GM12878 (cell line): ENCODE measurements at regions not wholly inside any gene's neighbourhood (a gene's known extent, or its start where the extent isn't known, plus 50 kb on each side); places are given as distances from the start of the nearest gene placed in this dataset.

Source experiments
- ATAC-seq: fragments of 200-7000 bp; cut with Tn5 transposase; 3 replicates; pipeline ENCODE4 v1.9.1; 2020; ENCODE audit warnings: mild to moderate bottlenecking, moderate library complexity
- BruUV-seq: library from RNA; stranded (reverse); fragments of 400-500 nt; replicated peaks from 2 replicates; lab custom pipeline; 2021; lab: Mats Ljungman, UMichigan
- CTCF ChIA-PET: fragments of 300-600 bp; sonication (Branson Sonifier 250); formaldehyde crosslinking; extraction: SDS; loops from one replicate; lab custom pipeline; 2021; ENCODE audit warnings: inconsistent platforms; lab: Yijun Ruan, JAX
- POLR2A ChIA-PET: fragments of 350-600 bp; formaldehyde crosslinking; extraction: SDS; loops from one replicate; lab custom pipeline; 2021; ENCODE audit warnings: inconsistent platforms; lab: Charles Lee
- RAD21 ChIA-PET: fragments of 300-600 bp; sonication (Branson Sonifier 250); formaldehyde crosslinking; loops from one replicate; lab custom pipeline; 2023; ENCODE audit warnings: antibody characterized with exemption; ENCODE audit not compliant: unreplicated experiment; lab: Charles Lee
- SMC1A ChIA-PET: fragments of 300-600 bp; sonication (Branson Sonifier 250); formaldehyde crosslinking; loops from one replicate; lab custom pipeline; 2023; ENCODE audit not compliant: unreplicated experiment, uncharacterized antibody; lab: Charles Lee
- DNase-seq: peaks from one replicate; pipeline ENCODE4 v3.0.0-alpha.2; 2011; ENCODE audit warnings: low read depth, low spot score
- FAIRE-seq: peaks from 3 replicates; lab custom pipeline; 2011; peaks lifted over from hg19 to GRCh38; lab: Jason Lieb, UNC
- H2AFZ ChIP-seq: 2 replicates; pipeline ENCODE4 v1.6.0; 2011; ENCODE audit warnings: low read depth, low read length, control low read depth; ENCODE audit not compliant: control insufficient read depth
- H3K27ac ChIP-seq: 2 replicates; pipeline ENCODE4 v1.5.1; 2011; ENCODE audit warnings: control low read depth; ENCODE audit not compliant: control insufficient read depth, insufficient read depth
- H3K27me3 ChIP-seq, 2 experiments: replicated peaks in 1 of 2; 2 replicates each; pipeline versions ENCODE4 v1.6.0 to v1.6.1; 2011; ENCODE audit warnings: low read length in 1 of 2; ENCODE audit not compliant: control insufficient read depth in 2 of 2, insufficient read depth in 2 of 2
- H3K36me3 ChIP-seq, 2 experiments: 2 replicates each; pipeline ENCODE4 v1.5.1; 2011; ENCODE audit warnings: low read length in 1 of 2; ENCODE audit not compliant: control insufficient read depth in 2 of 2, insufficient read depth in 2 of 2
- H3K4me1 ChIP-seq: 2 replicates; pipeline ENCODE4 v1.6.1; 2011; ENCODE audit warnings: mild to moderate bottlenecking, low read length, moderate library complexity, mixed read lengths; ENCODE audit not compliant: control insufficient read depth, insufficient read depth
- H3K4me2 ChIP-seq: 2 replicates; pipeline ENCODE4 v1.6.0; 2011; ENCODE audit warnings: control low read depth; ENCODE audit not compliant: control insufficient read depth, insufficient read depth
- H3K4me3 ChIP-seq: fragments of 200-600 bp; sonication (generic); 2 replicates; pipeline ENCODE4 v1.5.1; 2016
- H3K79me2 ChIP-seq: 2 replicates; pipeline ENCODE4 v1.6.0; 2011; ENCODE audit warnings: low read length; ENCODE audit not compliant: control insufficient read depth, insufficient read depth
- H3K9ac ChIP-seq: 2 replicates; pipeline ENCODE4 v1.8.0; 2011; ENCODE audit warnings: low read length, control low read depth, mixed read lengths; ENCODE audit not compliant: control insufficient read depth, insufficient read depth
- H3K9me3 ChIP-seq: replicated peaks from 3 replicates; pipeline ENCODE4 v1.5.1; 2011; ENCODE audit warnings: mild to moderate bottlenecking, low read length; ENCODE audit not compliant: control insufficient read depth, insufficient read depth
- H4K20me1 ChIP-seq: 2 replicates; pipeline ENCODE4 v1.6.0; 2011; ENCODE audit not compliant: control insufficient read depth, insufficient read depth
- ASH2L ChIP-seq: fragments of 300-600, 200-600 bp; sonication (generic); IDR thresholded peaks from 2 replicates; pipeline ENCODE4 v1.6.1; 2017; ENCODE audit warnings: low read depth, mild to moderate bottlenecking, borderline replicate concordance
- ATF7 ChIP-seq: fragments of 450-650 bp; IDR thresholded peaks from 2 replicates; pipeline ENCODE4 v1.6.1; 2016; ENCODE audit warnings: low read depth, mild to moderate bottlenecking
- BACH1 ChIP-seq: fragments of 450-650 bp; IDR thresholded peaks from 2 replicates; pipeline ENCODE4 v1.6.1; 2017; ENCODE audit warnings: mild to moderate bottlenecking, borderline replicate concordance
- BCLAF1 ChIP-seq: fragments of 450-650 bp; IDR thresholded peaks from 2 replicates; pipeline ENCODE4 v1.6.1; 2017; ENCODE audit warnings: antibody characterized with exemption, mild to moderate bottlenecking, moderate library complexity
- CREB1 ChIP-seq: IDR thresholded peaks from 2 replicates; pipeline ENCODE4 v1.6.1; 2012; ENCODE audit warnings: low read depth, mild to moderate bottlenecking, inconsistent platforms
- EED ChIP-seq: sonication (generic); IDR thresholded peaks from 2 replicates; pipeline ENCODE4 v1.6.1; 2016; ENCODE audit warnings: antibody characterized with exemption, low read depth
- JUNB ChIP-seq: IDR thresholded peaks from 2 replicates; pipeline ENCODE4 v1.6.1; 2016; ENCODE audit warnings: antibody characterized with exemption, mild to moderate bottlenecking
- JUND ChIP-seq: IDR thresholded peaks from 2 replicates; pipeline ENCODE4 v1.6.1; 2012; ENCODE audit warnings: low read depth, mild to moderate bottlenecking, low read length, improper control_type of control experiment, moderate library complexity
- MYC ChIP-seq: IDR thresholded peaks from 2 replicates; pipeline ENCODE4 v1.6.1; 2011; ENCODE audit warnings: mild to moderate bottlenecking, low read length, moderate library complexity, inconsistent platforms; ENCODE audit not compliant: insufficient read depth, insufficient replicate concordance, insufficient read length, severe bottlenecking
- SMARCA5 ChIP-seq: fragments of 450-650 bp; IDR thresholded peaks from 2 replicates; pipeline ENCODE4 v1.6.1; 2017; ENCODE audit warnings: mild to moderate bottlenecking
- STAT1 ChIP-seq: fragments of 450-650 bp; conservative IDR thresholded peaks from 2 replicates; pipeline ENCODE4 v1.6.1; 2014; ENCODE audit warnings: antibody characterized with exemption, mild to moderate bottlenecking
- USF1 ChIP-seq: IDR thresholded peaks from 2 replicates; pipeline ENCODE4 v1.6.1; 2011; ENCODE audit warnings: borderline replicate concordance, low read depth, mild to moderate bottlenecking, moderate library complexity, mixed read lengths, low read length; ENCODE audit not compliant: insufficient read depth; ENCODE audit errors: extremely low read length
- in situ Hi-C: fragments of 300-500 bp; cut with MboI; formaldehyde crosslinking; loops from 9 replicates; pipeline ENCODE4 v1.14.3; 2018; ENCODE audit warnings: mixed read lengths
- intact Hi-C: fragments of 100-400 bp; cut with micrococcal nuclease; formaldehyde crosslinking; loops from one replicate; pipeline ENCODE4 v1.14.2; 2022; ENCODE audit not compliant: unreplicated experiment
- TF ChIP-seq, protein P1 (sequence below), 3 experiments: IDR thresholded peaks in 2 of 3; conservative IDR thresholded peaks in 1 of 3; 2 replicates each; pipeline ENCODE4 v1.5.1; 2011; ENCODE audit warnings: low read depth in 3 of 3, low read length in 3 of 3, mild to moderate bottlenecking in 3 of 3, control low read depth in 2 of 3, moderate library complexity in 2 of 3, inconsistent platforms in 1 of 3, mixed read lengths in 1 of 3; ENCODE audit not compliant: control insufficient read depth in 2 of 3, insufficient read depth in 1 of 3; ENCODE audit errors: extremely low read depth in 1 of 3
- TF ChIP-seq, protein P2 (sequence below): fragments of 450-650 bp; IDR thresholded peaks from 2 replicates; pipeline ENCODE4 v1.6.1; 2017; ENCODE audit warnings: mild to moderate bottlenecking, low read depth, inconsistent platforms; ENCODE audit not compliant: poor library complexity, severe bottlenecking

GRCh38 chr4:13816472-13816871 lies 188.9 kb upstream of the BOD1L1 start:
- DNase-seq (no peak), FAIRE-seq (no peak), ATAC-seq (no peak)
- TF ChIP-seq BCLAF1 (no peak), EED (no peak), JUNB (no peak), BACH1 (no peak), CREB1 (no peak), SMARCA5 (no peak), USF1 (no peak), ASH2L (no peak), STAT1 (no peak), ATF7 (no peak), MYC (no peak), JUND (no peak)
- TF ChIP-seq, protein P1, sequence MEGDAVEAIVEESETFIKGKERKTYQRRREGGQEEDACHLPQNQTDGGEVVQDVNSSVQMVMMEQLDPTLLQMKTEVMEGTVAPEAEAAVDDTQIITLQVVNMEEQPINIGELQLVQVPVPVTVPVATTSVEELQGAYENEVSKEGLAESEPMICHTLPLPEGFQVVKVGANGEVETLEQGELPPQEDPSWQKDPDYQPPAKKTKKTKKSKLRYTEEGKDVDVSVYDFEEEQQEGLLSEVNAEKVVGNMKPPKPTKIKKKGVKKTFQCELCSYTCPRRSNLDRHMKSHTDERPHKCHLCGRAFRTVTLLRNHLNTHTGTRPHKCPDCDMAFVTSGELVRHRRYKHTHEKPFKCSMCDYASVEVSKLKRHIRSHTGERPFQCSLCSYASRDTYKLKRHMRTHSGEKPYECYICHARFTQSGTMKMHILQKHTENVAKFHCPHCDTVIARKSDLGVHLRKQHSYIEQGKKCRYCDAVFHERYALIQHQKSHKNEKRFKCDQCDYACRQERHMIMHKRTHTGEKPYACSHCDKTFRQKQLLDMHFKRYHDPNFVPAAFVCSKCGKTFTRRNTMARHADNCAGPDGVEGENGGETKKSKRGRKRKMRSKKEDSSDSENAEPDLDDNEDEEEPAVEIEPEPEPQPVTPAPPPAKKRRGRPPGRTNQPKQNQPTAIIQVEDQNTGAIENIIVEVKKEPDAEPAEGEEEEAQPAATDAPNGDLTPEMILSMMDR (IDR thresholded peaks at IDR 0.05 in 2 of 3, conservative IDR thresholded peaks at IDR 0.05 in 1 of 3; ENCODE audit: control insufficient read depth in 2 of 3, extremely low read depth in 1 of 3, insufficient read depth in 1 of 3, low read depth in 3 of 3, low read length in 3 of 3) = no peak
- TF ChIP-seq, protein P2, sequence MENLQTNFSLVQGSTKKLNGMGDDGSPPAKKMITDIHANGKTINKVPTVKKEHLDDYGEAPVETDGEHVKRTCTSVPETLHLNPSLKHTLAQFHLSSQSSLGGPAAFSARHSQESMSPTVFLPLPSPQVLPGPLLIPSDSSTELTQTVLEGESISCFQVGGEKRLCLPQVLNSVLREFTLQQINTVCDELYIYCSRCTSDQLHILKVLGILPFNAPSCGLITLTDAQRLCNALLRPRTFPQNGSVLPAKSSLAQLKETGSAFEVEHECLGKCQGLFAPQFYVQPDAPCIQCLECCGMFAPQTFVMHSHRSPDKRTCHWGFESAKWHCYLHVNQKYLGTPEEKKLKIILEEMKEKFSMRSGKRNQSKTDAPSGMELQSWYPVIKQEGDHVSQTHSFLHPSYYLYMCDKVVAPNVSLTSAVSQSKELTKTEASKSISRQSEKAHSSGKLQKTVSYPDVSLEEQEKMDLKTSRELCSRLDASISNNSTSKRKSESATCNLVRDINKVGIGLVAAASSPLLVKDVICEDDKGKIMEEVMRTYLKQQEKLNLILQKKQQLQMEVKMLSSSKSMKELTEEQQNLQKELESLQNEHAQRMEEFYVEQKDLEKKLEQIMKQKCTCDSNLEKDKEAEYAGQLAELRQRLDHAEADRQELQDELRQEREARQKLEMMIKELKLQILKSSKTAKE = no peak
- BruUV-seq = no TSS peak
- ChIA-PET RAD21 (no interaction called here), SMC1A (no interaction called here), POLR2A (no interaction called here), CTCF (no interaction called here)
- H3K4me1 ChIP-seq = no peaks in the 10 kb centered on the region
- H3K9ac ChIP-seq = no peak overlapping the region
- H2AFZ ChIP-seq = no peak overlapping the region
- H3K79me2 ChIP-seq = no peaks in the 10 kb centered on the region
- no peaks in the 10 kb centered on the region for H3K36me3 ChIP-seq
- H4K20me1 ChIP-seq = no peaks in the 10 kb centered on the region
- H3K27me3 ChIP-seq = no peaks in the 10 kb centered on the region
- intact Hi-C loops = no loop called here
- no peak overlapping the region for H3K27ac ChIP-seq
- no peaks in the 10 kb centered on the region for H3K9me3 ChIP-seq
- no peak overlapping the region for H3K4me2 ChIP-seq
- no peak overlapping the region for H3K4me3 ChIP-seq
- in situ Hi-C loops = no loop called here
